Heart right ventricle (tissue), 16 donors: ENCODE measurements at regions not wholly inside any gene's neighbourhood (a gene's known extent, or its start where the extent isn't known, plus 50 kb on each side); places are given as distances from the start of the nearest gene placed in this dataset.

Source experiments
- ATAC-seq, 8 donors: fragments of 200-7000 bp; cut with Tn5 transposase; one replicate each; pipeline ENCODE4 v1.9.1; 2020; ENCODE audit warnings: mild to moderate bottlenecking in 8 of 8, moderate library complexity in 8 of 8, moderate number of reproducible peaks in 1 of 8
- DNase-seq, 2 donors: peaks; one replicate each; pipeline ENCODE4 v3.0.0-alpha.2; 2020
- H3K27ac ChIP-seq, 10 donors: fragments of 200-600 bp; sonication (generic) in 2 of 10; one replicate each; pipeline versions ENCODE4 v1.5.0 to v1.8.0; 2020 to 2022; ENCODE audit warnings: mild to moderate bottlenecking in 3 of 10
- H3K27me3 ChIP-seq, 7 donors: fragments of 200-600 bp; one replicate each; pipeline ENCODE4 v1.8.0; 2021 to 2022; ENCODE audit warnings: mild to moderate bottlenecking in 2 of 7
- H3K36me3 ChIP-seq, 9 donors: fragments of 200-600 bp; sonication (generic) in 1 of 9; one replicate each; pipeline versions ENCODE4 v1.5.0 to v1.8.0; 2020 to 2022; ENCODE audit warnings: mild to moderate bottlenecking in 2 of 9
- H3K4me1 ChIP-seq, 9 donors: fragments of 200-600 bp; sonication (generic) in 1 of 9; one replicate each; pipeline versions ENCODE4 v1.5.0 to v1.8.0; 2020 to 2022; ENCODE audit warnings: mild to moderate bottlenecking in 4 of 9
- H3K4me3 ChIP-seq, 10 donors: fragments of 200-600 bp; sonication (generic) in 2 of 10; one replicate each; pipeline versions ENCODE4 v1.5.0 to v1.8.0; 2020 to 2022; ENCODE audit warnings: mild to moderate bottlenecking in 7 of 10, moderate library complexity in 2 of 10
- H3K9me3 ChIP-seq, 11 donors: fragments of 200-600 bp in 10 of 11; sonication (generic) in 2 of 11; one replicate each; pipeline versions ENCODE4 v1.5.0 to v1.8.0; 2013 to 2022; ENCODE audit warnings: mild to moderate bottlenecking in 2 of 11, control low read depth in 1 of 11, moderate library complexity in 1 of 11
- CTCF ChIP-seq, 9 donors: fragments of 200-600 bp; sonication (generic) in 2 of 9; IDR thresholded peaks; one replicate each; pipeline versions ENCODE4 v1.5.0 to v1.8.0; 2021 to 2022; ENCODE audit warnings: antibody characterized with exemption in 9 of 9, mild to moderate bottlenecking in 5 of 9, moderate library complexity in 1 of 9
- WGBS, 2 donors: extraction: QIAGEN DNeasy Blood & Tissue Kit; methylation state at CpG; one replicate each; pipeline ENCODE4 v1.1.7; 2013; ENCODE audit warnings: inconsistent platforms in 1 of 2; 5-methylcytosine and 5-hydroxymethylcytosine counted together
- intact Hi-C, 10 donors: fragments of 100-400 bp; cut with DNase I; formaldehyde crosslinking; loops; one replicate each; pipeline versions ENCODE4 v1.11.1 to v1.14.2; 2022
- donor health status: Arrhythmogenic right ventricular cardiomyopathy.
- donor health status: ischemic (EF 13 %, LVEDD 7.1; RV severe dilation, severe dysfunction).
- donor health status: healthy with polysubstance abuse.
- donor health status: DM: no; HTN: yes; CAD: no.
- donor health status: DM: no; HTN: no; CAD: no.
- donor health status: ischemic (EF 25% LVEDD 6.9; RV normal size, moderate dysfunction).
- donor health status: ischemic (EF 25% LVEDD 5.7; RV mildly dilated, moderate dysfunction).
- donor health status: healthy.
- donor health status: DM: yes; HTN: yes; CAD: no.
- donor health status: Ischemic cardiomyopathy.
- donor health status: ischemic (EF 35%, LVEDD 5.7; RV mildly dilated, moderate dysfunction).
- donor health status: nonischemic (EF 11% LVEDD 7.7; RV severe dilation, severe dysfunction).
- donor health status: DM: yes; HTN: yes; CAD: no.
- donor health status: PGD.
- donor health status: ischemic (EF 29% LVEDD 5.4; RV normal size, mild dysfunction).
- donor health status: nonischemic (EF 23%, LVEDD 6.1; RV moderate dilation, normal function).

GRCh38 chr6:119445666-119446065 lies 96.1 kb upstream of the MAN1A1 start:
- TF ChIP-seq CTCF (IDR thresholded peaks at IDR 0.05): no peak
- no peak for DNase-seq
- H3K4me1 ChIP-seq: peaks cover 0 to 70% (median 15%) of the 10 kb centered on the region in 9 donors
- no peaks in the 10 kb centered on the region for H3K27me3 ChIP-seq
- WGBS, 2 donors: 92 to 95% methylated on average over 4 of the region's 4 CpGs
- no peak for ATAC-seq
- peak overlapping the region in 1 of 10 donors; percentile 15 for H3K27ac ChIP-seq
- no peaks in the 10 kb centered on the region for H3K36me3 ChIP-seq
- no peaks in the 10 kb centered on the region for H3K9me3 ChIP-seq
- intact Hi-C loops: no loop called here
- no peak overlapping the region for H3K4me3 ChIP-seq

- no peak overlapping the region for H3K27ac ChIP-seq
- peak in 1 of 8 donors; percentile 26 for ATAC-seq
- no peak overlapping the region for H3K4me3 ChIP-seq
These were observed 95.3 kb upstream of the MAN1A1 start for GRCh38 chr6:119444642-119445557.

GRCh38 chr6:119443993-119444641 lies 94.6 kb upstream of the MAN1A1 start:
- Histone ChIP-seq H3K27ac (no peak overlapping the region), H3K36me3 (no peaks in the 10 kb centered on the region), H3K4me1 (peaks cover 0 to 57% (median 15%) of the 10 kb centered on the region in 9 donors), H3K9me3 (no peaks in the 10 kb centered on the region), H3K27me3 (no peaks in the 10 kb centered on the region), H3K4me3 (no peak overlapping the region)
- intact Hi-C loops: no loop called here
- WGBS, 2 donors: 74 to 84% methylated on average over 7 of the region's 7 CpGs
- DNase-seq (no peak), ATAC-seq (no peak)
- no peak for TF ChIP-seq CTCF (IDR thresholded peaks at IDR 0.05)

More at GRCh38 chr6:119444642-119445557, 95.3 kb upstream of the MAN1A1 start:
- no peak for DNase-seq
- 71 to 98% methylated on average over 4 of the region's 4 CpGs for WGBS, 2 donors
- no peak for TF ChIP-seq CTCF (IDR thresholded peaks at IDR 0.05)
- Histone ChIP-seq H3K36me3 (no peaks in the 10 kb centered on the region), H3K9me3 (no peaks in the 10 kb centered on the region), H3K27me3 (no peaks in the 10 kb centered on the region), H3K4me1 (peaks cover 0 to 65% (median 15%) of the 10 kb centered on the region in 9 donors)
- intact Hi-C loops: no loop called here

GRCh38 chr6:119442776-119443184 lies 93.2 kb upstream of the MAN1A1 start:
- Histone ChIP-seq H3K4me3 (no peak overlapping the region), H3K27me3 (no peaks in the 10 kb centered on the region), H3K4me1 (peaks cover 0 to 50% (median 15%) of the 10 kb centered on the region in 9 donors), H3K9me3 (no peaks in the 10 kb centered on the region), H3K27ac (peak overlapping the region in 1 of 10 donors; percentile 35), H3K36me3 (no peaks in the 10 kb centered on the region)
- no peak for TF ChIP-seq CTCF (IDR thresholded peaks at IDR 0.05)
- intact Hi-C loops: no loop called here
- 54 to 68% methylated on average over 9 of the region's 9 CpGs for WGBS, 2 donors
- ATAC-seq (peak in 7 of 8 donors; percentile 42 to 82 (median 62)), DNase-seq (peak in 1 of 2 donors; percentile 36)
